ENCODE measurements at regions not wholly inside any gene's neighbourhood (a gene's known extent, or its start where the extent isn't known, plus 50 kb on each side); places are given as distances from the start of the nearest gene placed in this dataset.
"Not testable (repeated sequence)": the region's sequence is repeated elsewhere in the genome, so short reads cannot be mapped to it uniquely, and the experiment has no call there.

DNA sequence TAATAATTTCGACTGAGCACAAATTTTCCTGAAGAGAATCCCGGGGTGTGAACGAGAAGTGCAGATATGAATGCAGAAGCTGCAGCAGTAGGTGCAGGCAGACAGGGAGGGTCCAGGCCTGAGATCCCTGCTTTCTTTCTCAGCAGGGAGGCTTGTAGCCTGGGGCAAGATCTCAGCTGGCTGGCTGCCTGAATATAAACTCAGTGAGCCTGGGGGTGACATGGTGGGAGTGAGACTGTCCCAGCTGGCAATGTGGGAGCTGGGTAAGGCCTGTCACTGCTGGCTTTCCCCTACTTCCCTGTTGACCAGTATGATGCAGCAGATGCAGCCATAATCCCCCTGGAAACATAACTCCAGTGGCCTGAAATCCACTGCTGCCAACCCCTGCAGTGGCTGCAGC lies 325.2 kb downstream of the CETN3 start:
- no peak overlapping the region for H3K4me3 ChIP-seq (ENCODE audit: low read length in 3 of 3)
- intact Hi-C loops (cut with DNase I) = no loop called here
- no peak overlapping the region for H3K27ac ChIP-seq (ENCODE audit: low read depth in 2 of 2, low read length in 2 of 2)
- no peak overlapping the region for H3K9ac ChIP-seq (ENCODE audit: low read length in 3 of 3)
- FAIRE-seq (no peak), DNase-seq (no peak)
- TF ChIP-seq, protein P1, sequence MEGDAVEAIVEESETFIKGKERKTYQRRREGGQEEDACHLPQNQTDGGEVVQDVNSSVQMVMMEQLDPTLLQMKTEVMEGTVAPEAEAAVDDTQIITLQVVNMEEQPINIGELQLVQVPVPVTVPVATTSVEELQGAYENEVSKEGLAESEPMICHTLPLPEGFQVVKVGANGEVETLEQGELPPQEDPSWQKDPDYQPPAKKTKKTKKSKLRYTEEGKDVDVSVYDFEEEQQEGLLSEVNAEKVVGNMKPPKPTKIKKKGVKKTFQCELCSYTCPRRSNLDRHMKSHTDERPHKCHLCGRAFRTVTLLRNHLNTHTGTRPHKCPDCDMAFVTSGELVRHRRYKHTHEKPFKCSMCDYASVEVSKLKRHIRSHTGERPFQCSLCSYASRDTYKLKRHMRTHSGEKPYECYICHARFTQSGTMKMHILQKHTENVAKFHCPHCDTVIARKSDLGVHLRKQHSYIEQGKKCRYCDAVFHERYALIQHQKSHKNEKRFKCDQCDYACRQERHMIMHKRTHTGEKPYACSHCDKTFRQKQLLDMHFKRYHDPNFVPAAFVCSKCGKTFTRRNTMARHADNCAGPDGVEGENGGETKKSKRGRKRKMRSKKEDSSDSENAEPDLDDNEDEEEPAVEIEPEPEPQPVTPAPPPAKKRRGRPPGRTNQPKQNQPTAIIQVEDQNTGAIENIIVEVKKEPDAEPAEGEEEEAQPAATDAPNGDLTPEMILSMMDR (IDR thresholded peaks at IDR 0.05; ENCODE audit: borderline replicate concordance, extremely low read depth, insufficient read depth) = no peak
- H3K36me3 ChIP-seq (ENCODE audit: control insufficient read depth in 2 of 3, insufficient read depth in 3 of 3, low read length in 3 of 3) = no peaks in the 10 kb centered on the region
- H3K9me3 ChIP-seq (ENCODE audit: control insufficient read depth in 2 of 3, insufficient read depth in 1 of 3, low read length in 3 of 3) = peaks cover 0 to 9% (median 0%) of the 10 kb centered on the region in 3 donors
- no peaks in the 10 kb centered on the region for H3K4me1 ChIP-seq (ENCODE audit: control insufficient read depth in 2 of 3, insufficient read depth in 2 of 3, low read depth in 1 of 3, low read length in 3 of 3)
- H3K27me3 ChIP-seq (ENCODE audit: control insufficient read depth, insufficient read depth, low read length) = no peaks in the 10 kb centered on the region

DNA sequence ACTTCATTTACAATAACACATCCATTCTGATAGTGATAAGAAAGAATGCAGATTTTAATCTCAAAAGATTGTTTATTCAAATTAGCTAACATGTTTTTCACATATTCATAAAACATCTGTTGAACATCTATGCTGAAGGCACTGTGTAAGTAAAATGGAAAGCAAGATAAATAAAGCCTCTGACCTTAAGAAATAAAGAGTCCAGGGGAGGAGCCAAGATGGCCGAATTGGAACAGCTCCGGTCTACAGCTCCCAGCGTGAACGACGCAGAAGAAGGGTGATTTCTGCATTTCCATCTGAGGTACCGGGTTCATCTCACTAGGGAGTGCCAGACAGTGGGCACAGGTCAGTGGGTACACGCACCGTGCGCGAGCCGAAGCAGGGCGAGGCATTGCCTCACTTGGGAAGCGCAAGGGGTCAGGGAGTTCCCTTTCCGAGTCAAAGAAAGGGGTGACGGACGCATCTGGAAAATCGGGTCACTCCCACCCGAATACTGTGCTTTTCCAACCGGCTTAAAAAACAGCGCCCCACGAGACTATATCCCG lies 336.5 kb downstream of the CETN3 start:
- H3K27ac ChIP-seq (ENCODE audit: low read depth in 2 of 2, low read length in 2 of 2); intact Hi-C loops (cut with DNase I); H3K4me1 ChIP-seq (ENCODE audit: control insufficient read depth in 2 of 3, insufficient read depth in 2 of 3, low read depth in 1 of 3, low read length in 3 of 3); H3K9me3 ChIP-seq (ENCODE audit: control insufficient read depth in 2 of 3, insufficient read depth in 1 of 3, low read length in 3 of 3); H3K36me3 ChIP-seq (ENCODE audit: control insufficient read depth in 2 of 3, insufficient read depth in 3 of 3, low read length in 3 of 3); H3K27me3 ChIP-seq (ENCODE audit: control insufficient read depth, insufficient read depth, low read length); H3K9ac ChIP-seq (ENCODE audit: low read length in 3 of 3); FAIRE-seq; H3K4me3 ChIP-seq (ENCODE audit: low read length in 3 of 3): not testable (repeated sequence)
- DNase-seq = peak in 1 of 5 donors; percentile 45

DNA sequence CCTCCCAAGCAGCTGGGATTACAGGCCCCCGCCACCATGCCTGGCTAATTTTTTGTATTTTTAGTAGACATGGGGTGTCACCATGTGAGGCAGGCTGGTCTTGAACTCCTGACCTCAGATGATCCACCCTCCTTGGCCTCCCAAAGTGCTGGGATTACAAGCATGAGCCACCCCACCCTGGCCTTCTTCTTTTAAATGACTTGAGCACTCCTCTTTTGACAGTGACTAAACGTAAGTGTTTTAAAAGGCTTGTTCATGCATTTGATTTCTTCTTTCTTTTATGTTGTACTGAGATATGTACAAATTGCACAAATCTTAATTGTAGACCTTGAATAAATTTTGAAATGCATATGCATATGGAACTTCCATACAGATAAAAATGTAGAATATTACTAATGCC lies 337.9 kb downstream of the CETN3 start:
- Histone ChIP-seq H3K4me3 (ENCODE audit: low read length in 3 of 3) (no peak overlapping the region), H3K4me1 (ENCODE audit: control insufficient read depth in 2 of 3, insufficient read depth in 2 of 3, low read depth in 1 of 3, low read length in 3 of 3) (no peaks in the 10 kb centered on the region), H3K9ac (ENCODE audit: low read length in 3 of 3) (no peak overlapping the region), H3K36me3 (ENCODE audit: control insufficient read depth in 2 of 3, insufficient read depth in 3 of 3, low read length in 3 of 3) (no peaks in the 10 kb centered on the region), H3K27me3 (ENCODE audit: control insufficient read depth, insufficient read depth, low read length) (no peaks in the 10 kb centered on the region), H3K27ac (ENCODE audit: low read depth in 2 of 2, low read length in 2 of 2) (no peak overlapping the region), H3K9me3 (ENCODE audit: control insufficient read depth in 2 of 3, insufficient read depth in 1 of 3, low read length in 3 of 3) (no peaks in the 10 kb centered on the region)
- intact Hi-C loops (cut with DNase I) = no loop called here
- TF ChIP-seq, protein P1 (IDR thresholded peaks at IDR 0.05; ENCODE audit: borderline replicate concordance, extremely low read depth, insufficient read depth) = no peak
- no peak for FAIRE-seq
- DNase-seq = no peak

DNA sequence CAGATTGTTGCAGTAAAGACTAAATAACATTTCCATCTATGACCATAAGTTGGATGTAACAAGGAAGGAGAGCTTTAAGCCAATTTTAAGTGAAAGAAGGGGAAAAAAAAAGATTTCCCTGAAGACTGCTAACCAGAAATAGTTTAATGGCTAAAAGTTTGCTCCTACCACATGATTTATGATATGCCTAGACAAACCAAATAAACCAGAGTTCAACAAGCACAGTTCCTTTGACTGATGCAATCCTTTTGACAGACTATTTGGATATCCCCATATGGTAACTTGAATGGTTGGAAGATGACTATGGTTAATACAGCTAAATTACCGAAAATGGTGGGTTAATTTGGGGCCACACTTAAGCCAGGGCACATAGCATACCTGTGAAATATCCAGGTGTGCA lies 338.5 kb downstream of the CETN3 start:
- FAIRE-seq = no peak

More for the DNA sequence above, 338.5 kb downstream of the CETN3 start:
- peak in 1 of 5 donors; percentile 10 for DNase-seq
- H3K9me3 ChIP-seq (ENCODE audit: control insufficient read depth in 2 of 3, insufficient read depth in 1 of 3, low read length in 3 of 3) = no peaks in the 10 kb centered on the region
- intact Hi-C loops (cut with DNase I) = no loop called here
- H3K27me3 ChIP-seq (ENCODE audit: control insufficient read depth, insufficient read depth, low read length) = no peaks in the 10 kb centered on the region
- TF ChIP-seq, protein P1 (IDR thresholded peaks at IDR 0.05; ENCODE audit: borderline replicate concordance, extremely low read depth, insufficient read depth) = no peak
- H3K9ac ChIP-seq (ENCODE audit: low read length in 3 of 3) = no peak overlapping the region
- no peak overlapping the region for H3K4me3 ChIP-seq (ENCODE audit: low read length in 3 of 3)
- H3K27ac ChIP-seq (ENCODE audit: low read depth in 2 of 2, low read length in 2 of 2) = no peak overlapping the region
- H3K4me1 ChIP-seq (ENCODE audit: control insufficient read depth in 2 of 3, insufficient read depth in 2 of 3, low read depth in 1 of 3, low read length in 3 of 3) = no peaks in the 10 kb centered on the region
- H3K36me3 ChIP-seq (ENCODE audit: control insufficient read depth in 2 of 3, insufficient read depth in 3 of 3, low read length in 3 of 3) = no peaks in the 10 kb centered on the region
